NCI-H2081 (cell line): ENCODE measurements at regions not wholly inside any gene's neighbourhood (a gene's known extent, or its start where the extent isn't known, plus 50 kb on each side); places are given as distances from the start of the nearest gene placed in this dataset.

Experiments
- DNase-seq, 2 experiments: peaks; one replicate each; lab custom pipeline; 2025; lab: John Stamatoyannopoulos, UW

GRCh38 chr11:97279341-97279740 lies 889.5 kb downstream of the JRKL start:
- no peak for DNase-seq

GRCh38 chr11:97280347-97280746 lies 890.5 kb downstream of the JRKL start:
- DNase-seq, result no peak

GRCh38 chr11:97289823-97290222 lies 900.0 kb downstream of the JRKL start:
- DNase-seq, result no peak

GRCh38 chr11:97290464-97291041 lies 900.7 kb downstream of the JRKL start:
- peak in 1 of 2 experiments; percentile 24 for DNase-seq

- no peak for DNase-seq
These were observed 906.5 kb downstream of the JRKL start for GRCh38 chr11:97296301-97296700.

- DNase-seq, result no peak
These were observed 919.5 kb downstream of the JRKL start for GRCh38 chr11:97309291-97309690.

GRCh38 chr11:97325693-97326092 lies 935.9 kb downstream of the JRKL start:
- no peak for DNase-seq

- DNase-seq, result no peak
These were observed 942.5 kb downstream of the JRKL start for GRCh38 chr11:97332271-97332670.

- no peak for DNase-seq
These were observed 946.3 kb downstream of the JRKL start for GRCh38 chr11:97336064-97336463.

GRCh38 chr11:97345032-97345431 lies 955.2 kb downstream of the JRKL start:
- DNase-seq, result no peak

- no peak for DNase-seq
These were observed 959.4 kb downstream of the JRKL start for GRCh38 chr11:97349201-97349600.

GRCh38 chr11:97351939-97352338 lies 962.1 kb downstream of the JRKL start:
- no peak for DNase-seq

GRCh38 chr11:97354026-97354425 lies 964.2 kb downstream of the JRKL start:
- DNase-seq, result no peak

- DNase-seq, result no peak
These were observed 964.8 kb downstream of the JRKL start for GRCh38 chr11:97354576-97354975.

- no peak for DNase-seq
These were observed 965.4 kb downstream of the JRKL start for GRCh38 chr11:97355230-97355629.

- no peak for DNase-seq
These were observed 966.3 kb downstream of the JRKL start for GRCh38 chr11:97356144-97356543.

GRCh38 chr11:97359016-97359415 lies 969.2 kb downstream of the JRKL start:
- DNase-seq, result no peak

- DNase-seq, result no peak
These were observed 972.1 kb downstream of the JRKL start for GRCh38 chr11:97361812-97362378.

- DNase-seq, result no peak
These were observed 973.5 kb downstream of the JRKL start for GRCh38 chr11:97363331-97363730.

GRCh38 chr11:97364047-97364446 lies 974.2 kb downstream of the JRKL start:
- no peak for DNase-seq

GRCh38 chr11:97367406-97368083 lies 977.7 kb downstream of the JRKL start:
- DNase-seq, result no peak

- DNase-seq, result no peak
These were observed 999.5 kb downstream of the JRKL start for GRCh38 chr11:97389270-97389669.

GRCh38 chr11:97398246-97398645 lies 1008.4 kb downstream of the JRKL start:
- DNase-seq, result no peak

- no peak for DNase-seq
These were observed 1019.3 kb downstream of the JRKL start for GRCh38 chr11:97409141-97409540.
